ENCODE measurements at regions not wholly inside any gene's neighbourhood (a gene's known extent, or its start where the extent isn't known, plus 50 kb on each side); places are given as distances from the start of the nearest gene placed in this dataset.

GRCh38 chr7:52261057-52261456 lies 774.4 kb upstream of the POM121L12 start:
- no peak for TF ChIP-seq CTCF (IDR thresholded peaks at IDR 0.05; ENCODE audit: low read length, missing control alignments)
- DNase-seq (ENCODE audit: low read depth) = no peak
- no peak overlapping the region for H3K4me3 ChIP-seq (replicated peaks; ENCODE audit: low read depth, low read length)

- TF ChIP-seq CTCF (IDR thresholded peaks at IDR 0.05; ENCODE audit: low read length, missing control alignments) = no peak
- no peak for DNase-seq (ENCODE audit: low read depth)
- H3K4me3 ChIP-seq (replicated peaks; ENCODE audit: low read depth, low read length) = no peak overlapping the region
Observed at GRCh38 chr7:52260046-52260665, 775.3 kb upstream of the POM121L12 start.

GRCh38 chr7:52257890-52258289 lies 777.5 kb upstream of the POM121L12 start:
- no peak for TF ChIP-seq CTCF (IDR thresholded peaks at IDR 0.05; ENCODE audit: low read length, missing control alignments)
- DNase-seq (ENCODE audit: low read depth) = no peak
- no peak overlapping the region for H3K4me3 ChIP-seq (replicated peaks; ENCODE audit: low read depth, low read length)

DNA sequence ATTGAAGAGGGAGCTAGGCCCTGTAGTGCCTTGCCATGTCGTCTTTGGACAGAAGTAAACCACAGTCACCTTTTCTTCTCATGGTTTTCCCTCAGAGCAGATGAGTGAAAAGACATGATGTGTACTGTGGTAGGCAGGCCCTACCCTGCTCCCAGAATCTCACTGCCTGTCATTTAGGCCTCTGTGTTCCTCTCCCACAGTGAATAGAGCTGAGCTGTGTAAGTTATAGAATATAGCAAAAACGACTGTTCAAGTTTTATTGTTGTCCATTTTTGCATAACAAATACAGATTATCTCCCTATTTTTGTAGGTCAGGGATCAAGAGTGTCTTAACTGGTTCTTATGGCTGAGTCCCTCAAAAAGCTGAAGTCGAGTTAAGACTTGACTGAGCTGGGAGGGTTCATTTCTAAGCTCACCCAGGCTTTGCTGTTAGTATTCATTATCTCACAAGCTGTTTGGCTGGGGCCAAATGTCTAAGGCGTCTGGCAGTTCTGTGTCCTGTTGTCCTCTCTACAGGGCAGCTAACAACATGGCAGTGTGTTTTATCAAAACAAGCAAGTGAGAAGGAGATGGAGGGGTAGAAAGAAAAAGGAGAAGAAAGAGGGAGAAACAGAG lies 780.9 kb upstream of the POM121L12 start:
- no peak for TF ChIP-seq CTCF (IDR thresholded peaks at IDR 0.05; ENCODE audit: low read length, missing control alignments)
- DNase-seq (ENCODE audit: low read depth) = no peak
- no peak overlapping the region for H3K4me3 ChIP-seq (replicated peaks; ENCODE audit: low read depth, low read length)

- TF ChIP-seq CTCF (IDR thresholded peaks at IDR 0.05; ENCODE audit: low read length, missing control alignments) = no peak
- DNase-seq (ENCODE audit: low read depth) = no peak
- H3K4me3 ChIP-seq (replicated peaks; ENCODE audit: low read depth, low read length) = no peak overlapping the region
Observed at GRCh38 chr7:52253953-52254352, 781.5 kb upstream of the POM121L12 start.

- DNase-seq (ENCODE audit: low read depth) = no peak
- no peak for TF ChIP-seq CTCF (IDR thresholded peaks at IDR 0.05; ENCODE audit: low read length, missing control alignments)
Observed at GRCh38 chr7:52249741-52250140, 785.7 kb upstream of the POM121L12 start.

DNA sequence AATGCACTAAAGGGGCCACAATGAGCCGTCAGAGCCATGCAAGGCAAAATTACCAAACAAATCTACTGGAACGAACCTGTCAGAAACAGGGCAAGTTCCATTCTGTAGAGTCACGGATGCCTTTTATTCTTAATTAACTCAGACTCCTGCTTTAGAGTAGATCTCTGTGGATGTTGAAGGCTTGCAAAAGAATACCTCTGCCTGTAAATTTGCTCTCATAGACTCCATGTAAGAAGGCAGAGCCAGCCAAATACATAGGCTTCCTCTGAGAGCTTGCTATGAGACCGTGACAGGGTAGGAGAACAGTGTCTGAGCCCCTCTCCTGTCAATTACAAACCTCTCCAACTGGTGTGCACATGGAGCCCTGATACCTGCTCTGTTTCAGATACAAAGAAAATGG lies 787.9 kb upstream of the POM121L12 start:
- H3K4me3 ChIP-seq (replicated peaks; ENCODE audit: low read depth, low read length) = no peak overlapping the region
- no peak for DNase-seq (ENCODE audit: low read depth)
- TF ChIP-seq CTCF (IDR thresholded peaks at IDR 0.05; ENCODE audit: low read length, missing control alignments) = no peak

More at GRCh38 chr7:52249741-52250140, 785.7 kb upstream of the POM121L12 start:
- H3K4me3 ChIP-seq (replicated peaks; ENCODE audit: low read depth, low read length) = no peak overlapping the region
